SU-DHL-6 (cell line): ENCODE measurements at regions not wholly inside any gene's neighbourhood (a gene's known extent, or its start where the extent isn't known, plus 50 kb on each side); places are given as distances from the start of the nearest gene placed in this dataset.

Source experiments
- H2AFZ ChIP-seq: fragments of 200-600 bp; sonication (generic); 2 replicates; pipeline ENCODE4 v1.6.1; 2014; ENCODE audit warnings: low read depth, mild to moderate bottlenecking, moderate library complexity, mixed read lengths, antibody characterized with exemption, low read length; ENCODE audit not compliant: severe bottlenecking
- H3F3A ChIP-seq: fragments of 200-600 bp; shearing (Covaris generic); 2 replicates; pipeline ENCODE4 v1.6.0; 2016; ENCODE audit warnings: antibody characterized with exemption, mild to moderate bottlenecking; ENCODE audit not compliant: insufficient read depth
- H3K27ac ChIP-seq: fragments of 200-600 bp; sonication (generic); 2 replicates; pipeline ENCODE4 v1.5.1; 2016; ENCODE audit warnings: low read depth, mild to moderate bottlenecking, low read length, moderate library complexity, mixed read lengths
- H3K27me3 ChIP-seq: fragments of 200-600 bp; sonication (generic), shearing (Covaris generic); 2 replicates; pipeline ENCODE4 v1.6.0; 2014; ENCODE audit warnings: mild to moderate bottlenecking, low read length
- H3K36me3 ChIP-seq: fragments of 200-600 bp; sonication (generic); 2 replicates; pipeline ENCODE4 v1.6.1; 2014; ENCODE audit warnings: mild to moderate bottlenecking, low read length, mixed read lengths
- H3K4me2 ChIP-seq: fragments of 300-600, 200-600 bp; shearing (Covaris generic), sonication (generic); 2 replicates; pipeline ENCODE4 v1.6.0; 2014; ENCODE audit warnings: low read length, low read depth, mild to moderate bottlenecking; ENCODE audit not compliant: poor library complexity, severe bottlenecking
- H3K4me3 ChIP-seq: fragments of 200-600 bp; sonication (generic); 2 replicates; pipeline ENCODE4 v1.5.1; 2014; ENCODE audit warnings: antibody characterized with exemption, low read length, mild to moderate bottlenecking, mixed read lengths; ENCODE audit not compliant: insufficient read depth, poor library complexity, severe bottlenecking
- H3K79me2 ChIP-seq: fragments of 200-600 bp; sonication (generic); 2 replicates; pipeline ENCODE4 v1.6.1; 2014; ENCODE audit warnings: mild to moderate bottlenecking, low read length, moderate library complexity; ENCODE audit not compliant: insufficient read depth
- H3K9ac ChIP-seq: fragments of 200-600 bp; sonication (generic); 2 replicates; pipeline ENCODE4 v1.7.0; 2014; ENCODE audit warnings: mild to moderate bottlenecking, low read length
- H3K9me2 ChIP-seq: fragments of 200-600 bp; sonication (generic); replicated peaks from 2 replicates; pipeline ENCODE4 v1.6.1; 2014; ENCODE audit warnings: low read length; ENCODE audit not compliant: insufficient read depth
- H3K9me3 ChIP-seq: fragments of 200-600 bp; sonication (generic); 2 replicates; pipeline ENCODE4 v1.6.1; 2014; ENCODE audit warnings: low read length, mixed read lengths; ENCODE audit not compliant: insufficient read depth
- H4K20me1 ChIP-seq: fragments of 200-600 bp; sonication (generic); 2 replicates; pipeline ENCODE4 v1.6.1; 2014; ENCODE audit warnings: low read depth, mild to moderate bottlenecking, antibody characterized with exemption, low read length, moderate library complexity, mixed read lengths
- EZH2phosphoT487 ChIP-seq: fragments of 200-600 bp; sonication (generic), shearing (Covaris generic); conservative IDR thresholded peaks from 2 replicates; pipeline ENCODE4 v1.6.1; 2018; ENCODE audit warnings: mild to moderate bottlenecking, antibody characterized with exemption, low read length, moderate library complexity, mixed read lengths
- TF ChIP-seq, protein P1 (sequence below): fragments of 200-600 bp; sonication (generic); IDR thresholded peaks from one replicate; pipeline ENCODE4 v1.5.1; 2017; ENCODE audit warnings: antibody characterized with exemption, mild to moderate bottlenecking, low read length, moderate library complexity; ENCODE audit not compliant: insufficient read depth, poor library complexity, severe bottlenecking

DNA sequence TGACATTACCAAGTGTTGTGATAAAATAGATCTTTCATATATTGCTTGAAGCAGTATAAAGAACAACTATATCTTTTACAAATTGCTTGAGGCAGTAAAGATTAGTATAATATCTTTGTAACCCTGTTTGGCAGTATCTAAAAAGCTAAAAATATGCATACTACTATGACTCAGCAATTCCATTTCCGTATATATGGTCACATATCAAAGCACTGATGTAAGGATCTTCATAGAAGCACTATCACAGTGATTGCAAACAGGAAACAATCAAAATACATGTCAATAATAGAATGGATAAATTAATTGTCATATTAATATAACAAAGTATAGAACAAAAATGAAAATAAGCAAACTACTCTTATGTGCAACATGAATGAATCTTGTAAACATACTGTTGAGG lies 158.4 kb upstream of the IGF1 start:
- TF ChIP-seq, protein P1, sequence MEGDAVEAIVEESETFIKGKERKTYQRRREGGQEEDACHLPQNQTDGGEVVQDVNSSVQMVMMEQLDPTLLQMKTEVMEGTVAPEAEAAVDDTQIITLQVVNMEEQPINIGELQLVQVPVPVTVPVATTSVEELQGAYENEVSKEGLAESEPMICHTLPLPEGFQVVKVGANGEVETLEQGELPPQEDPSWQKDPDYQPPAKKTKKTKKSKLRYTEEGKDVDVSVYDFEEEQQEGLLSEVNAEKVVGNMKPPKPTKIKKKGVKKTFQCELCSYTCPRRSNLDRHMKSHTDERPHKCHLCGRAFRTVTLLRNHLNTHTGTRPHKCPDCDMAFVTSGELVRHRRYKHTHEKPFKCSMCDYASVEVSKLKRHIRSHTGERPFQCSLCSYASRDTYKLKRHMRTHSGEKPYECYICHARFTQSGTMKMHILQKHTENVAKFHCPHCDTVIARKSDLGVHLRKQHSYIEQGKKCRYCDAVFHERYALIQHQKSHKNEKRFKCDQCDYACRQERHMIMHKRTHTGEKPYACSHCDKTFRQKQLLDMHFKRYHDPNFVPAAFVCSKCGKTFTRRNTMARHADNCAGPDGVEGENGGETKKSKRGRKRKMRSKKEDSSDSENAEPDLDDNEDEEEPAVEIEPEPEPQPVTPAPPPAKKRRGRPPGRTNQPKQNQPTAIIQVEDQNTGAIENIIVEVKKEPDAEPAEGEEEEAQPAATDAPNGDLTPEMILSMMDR: no peak
- TF ChIP-seq EZH2phosphoT487: no peak
- no peak overlapping the region for H3K27ac ChIP-seq
- no peak overlapping the region for H2AFZ ChIP-seq

GRCh38 chr12:102633981-102634605 lies 153.7 kb upstream of the IGF1 start:
- Histone ChIP-seq H3K27ac (no peak overlapping the region), H3K9me3 (no peaks in the 10 kb centered on the region), H4K20me1 (no peaks in the 10 kb centered on the region), H3K79me2 (no peaks in the 10 kb centered on the region), H3K4me2 (no peak overlapping the region), H2AFZ (no peak overlapping the region), H3F3A (no peaks in the 10 kb centered on the region), H3K9ac (no peak overlapping the region), H3K27me3 (no peaks in the 10 kb centered on the region), H3K4me3 (no peak overlapping the region), H3K36me3 (no peaks in the 10 kb centered on the region), H3K9me2 (no peaks in the 10 kb centered on the region)
- TF ChIP-seq, protein P1: no peak
- no peak for TF ChIP-seq EZH2phosphoT487

More for the DNA sequence above, 158.4 kb upstream of the IGF1 start:
- H3K9ac ChIP-seq: no peak overlapping the region
- no peak overlapping the region for H3K4me2 ChIP-seq
- H3F3A ChIP-seq: no peaks in the 10 kb centered on the region
- H3K27me3 ChIP-seq: no peaks in the 10 kb centered on the region
- H3K9me3 ChIP-seq: no peaks in the 10 kb centered on the region
- no peak overlapping the region for H3K4me3 ChIP-seq
- H3K9me2 ChIP-seq: no peaks in the 10 kb centered on the region
- no peaks in the 10 kb centered on the region for H3K36me3 ChIP-seq
- no peaks in the 10 kb centered on the region for H3K79me2 ChIP-seq
- H4K20me1 ChIP-seq: no peaks in the 10 kb centered on the region

GRCh38 chr12:102631274-102631673 lies 150.9 kb upstream of the IGF1 start:
- H4K20me1 ChIP-seq: no peaks in the 10 kb centered on the region
- H3F3A ChIP-seq: no peaks in the 10 kb centered on the region
- no peak overlapping the region for H3K4me2 ChIP-seq
- H3K79me2 ChIP-seq: no peaks in the 10 kb centered on the region
- H3K4me3 ChIP-seq: no peak overlapping the region
- no peaks in the 10 kb centered on the region for H3K9me2 ChIP-seq
- TF ChIP-seq, protein P1: no peak
- no peak for TF ChIP-seq EZH2phosphoT487
- 0 out of 2 replicates have a peak, but pooled peaks cover 5% of the 10 kb centered on the region for H3K9me3 ChIP-seq
- H3K27ac ChIP-seq: no peak overlapping the region
- no peaks in the 10 kb centered on the region for H3K36me3 ChIP-seq
- H2AFZ ChIP-seq: no peak overlapping the region
- H3K9ac ChIP-seq: no peak overlapping the region
- H3K27me3 ChIP-seq: no peaks in the 10 kb centered on the region
